Testis (tissue), 2 donors: ENCODE measurements at regions not wholly inside any gene's neighbourhood (a gene's known extent, or its start where the extent isn't known, plus 50 kb on each side); places are given as distances from the start of the nearest gene placed in this dataset.

ENCODE experiments used
- CTCF ChIP-seq, 3 experiments: fragments of 450-650 bp in 2 of 3; fragments of 200-600 bp in 1 of 3; sonication (generic) in 1 of 3; IDR thresholded peaks; one replicate each; pipeline ENCODE4 v1.5.1; 2016 to 2019; ENCODE audit warnings: antibody characterized with exemption in 3 of 3, mild to moderate bottlenecking in 2 of 3, moderate library complexity in 1 of 3
- POLR2A ChIP-seq: fragments of 450-650 bp; IDR thresholded peaks from one replicate; pipeline ENCODE4 v1.6.1; 2017; ENCODE audit warnings: antibody characterized with exemption, mild to moderate bottlenecking, moderate library complexity

GRCh38 chr21:27149034-27149433, 182.1 kb upstream of the ADAMTS5 start:
- TF ChIP-seq CTCF (IDR thresholded peaks at IDR 0.05): no peak
- TF ChIP-seq POLR2A: no peak
